Parathyroid adenoma (tissue), 2 donors: ENCODE measurements at regions not wholly inside any gene's neighbourhood (a gene's known extent, or its start where the extent isn't known, plus 50 kb on each side); places are given as distances from the start of the nearest gene placed in this dataset.
"Not testable (repeated sequence)": the region's sequence is repeated elsewhere in the genome, so short reads cannot be mapped to it uniquely, and the experiment has no call there.

Experiments used
- H2AFZ ChIP-seq: fragments of 300-600 bp; sonication (generic); one replicate; pipeline ENCODE4 v1.7.0; 2017; ENCODE audit warnings: antibody characterized with exemption, mild to moderate bottlenecking
- H3K27ac ChIP-seq: fragments of 300-600 bp; sonication (generic); one replicate; pipeline ENCODE4 v1.7.0; 2017
- H3K27me3 ChIP-seq: fragments of 300-600 bp; sonication (generic); one replicate; pipeline ENCODE4 v1.7.0; 2017; ENCODE audit warnings: low read length; ENCODE audit not compliant: control insufficient read depth, insufficient read depth
- H3K36me3 ChIP-seq: fragments of 300-600 bp; sonication (generic); one replicate; pipeline ENCODE4 v1.7.0; 2017; ENCODE audit warnings: low read length; ENCODE audit not compliant: control insufficient read depth, insufficient read depth
- H3K4me1 ChIP-seq: fragments of 300-600 bp; sonication (generic); one replicate; pipeline ENCODE4 v1.7.0; 2017; ENCODE audit warnings: control low read depth
- H3K4me2 ChIP-seq: fragments of 300-600 bp; sonication (generic); one replicate; pipeline ENCODE4 v1.7.0; 2017; ENCODE audit warnings: low read length
- H3K4me3 ChIP-seq: fragments of 300-600 bp; sonication (generic); one replicate; pipeline ENCODE4 v1.7.0; 2017; ENCODE audit warnings: low read depth, low read length
- H3K79me2 ChIP-seq: fragments of 300-600 bp; sonication (generic); one replicate; pipeline ENCODE4 v1.7.0; 2017; ENCODE audit warnings: control low read depth
- H3K9ac ChIP-seq: fragments of 300-600 bp; sonication (generic); one replicate; pipeline ENCODE4 v1.7.0; 2017; ENCODE audit warnings: mild to moderate bottlenecking
- H3K9me3 ChIP-seq: fragments of 300-600 bp; sonication (generic); one replicate; pipeline ENCODE4 v1.7.0; 2017; ENCODE audit warnings: low read length; ENCODE audit not compliant: control insufficient read depth
- CTCF ChIP-seq: fragments of 300-600 bp; sonication (generic); IDR thresholded peaks from one replicate; pipeline ENCODE4 v1.7.0; 2017; ENCODE audit warnings: antibody characterized with exemption, mild to moderate bottlenecking
- donor health status: primary hyperparathyroidism.

- Histone ChIP-seq H3K4me1 (no peaks in the 10 kb centered on the region), H3K9ac (no peak overlapping the region), H3K27me3 (no peaks in the 10 kb centered on the region), H3K36me3 (no peaks in the 10 kb centered on the region), H3K4me2 (no peak overlapping the region), H3K79me2 (no peaks in the 10 kb centered on the region), H2AFZ (no peak overlapping the region), H3K27ac (no peak overlapping the region), H3K4me3 (no peak overlapping the region), H3K9me3 (no peaks in the 10 kb centered on the region)
- no peak for TF ChIP-seq CTCF
Measured at GRCh38 chr1:184191181-184191621, 139.7 kb downstream of the TSEN15 start.

GRCh38 chr1:184192796-184193195, 141.3 kb downstream of the TSEN15 start:
- H3K36me3 ChIP-seq, result no peaks in the 10 kb centered on the region
- H2AFZ ChIP-seq, result no peak overlapping the region
- H3K27ac ChIP-seq, result no peak overlapping the region
- no peak overlapping the region for H3K9ac ChIP-seq
- no peak overlapping the region for H3K4me2 ChIP-seq
- TF ChIP-seq CTCF, result no peak
- no peaks in the 10 kb centered on the region for H3K9me3 ChIP-seq
- no peak overlapping the region for H3K4me3 ChIP-seq
- H3K79me2 ChIP-seq, result no peaks in the 10 kb centered on the region
- no peaks in the 10 kb centered on the region for H3K27me3 ChIP-seq
- no peaks in the 10 kb centered on the region for H3K4me1 ChIP-seq

- H3K27ac ChIP-seq, result no peak overlapping the region
- TF ChIP-seq CTCF, result no peak
Measured at GRCh38 chr1:184193451-184193850, 141.9 kb downstream of the TSEN15 start.

GRCh38 chr1:184194236-184194635, 142.7 kb downstream of the TSEN15 start:
- H3K27ac ChIP-seq, result no peak overlapping the region
- H3K79me2 ChIP-seq, result no peaks in the 10 kb centered on the region
- TF ChIP-seq CTCF, result no peak
- H3K9ac ChIP-seq, result no peak overlapping the region
- no peaks in the 10 kb centered on the region for H3K9me3 ChIP-seq
- H3K36me3 ChIP-seq, result no peaks in the 10 kb centered on the region
- no peaks in the 10 kb centered on the region for H3K27me3 ChIP-seq
- no peak overlapping the region for H3K4me2 ChIP-seq
- no peak overlapping the region for H2AFZ ChIP-seq
- no peak overlapping the region for H3K4me3 ChIP-seq
- no peaks in the 10 kb centered on the region for H3K4me1 ChIP-seq

More at GRCh38 chr1:184193451-184193850, 141.9 kb downstream of the TSEN15 start:
- H3K4me1 ChIP-seq, result no peaks in the 10 kb centered on the region
- H3K4me3 ChIP-seq, result no peak overlapping the region
- H3K9me3 ChIP-seq, result no peaks in the 10 kb centered on the region
- no peak overlapping the region for H3K9ac ChIP-seq
- no peak overlapping the region for H3K4me2 ChIP-seq
- H3K27me3 ChIP-seq, result no peaks in the 10 kb centered on the region
- H2AFZ ChIP-seq, result no peak overlapping the region
- no peaks in the 10 kb centered on the region for H3K36me3 ChIP-seq
- no peaks in the 10 kb centered on the region for H3K79me2 ChIP-seq

- not testable (repeated sequence) for H2AFZ ChIP-seq, H3K9me3 ChIP-seq, H3K4me1 ChIP-seq, H3K27ac ChIP-seq, H3K79me2 ChIP-seq, H3K36me3 ChIP-seq, H3K27me3 ChIP-seq, H3K9ac ChIP-seq, H3K4me3 ChIP-seq, H3K4me2 ChIP-seq
Measured at GRCh38 chr1:184195722-184196121, 144.2 kb downstream of the TSEN15 start.
